H9 (cell line): ENCODE measurements at regions not wholly inside any gene's neighbourhood (a gene's known extent, or its start where the extent isn't known, plus 50 kb on each side); places are given as distances from the start of the nearest gene placed in this dataset.

Experiments
- DNase-seq: peaks from one replicate; pipeline ENCODE4 v3.0.0-alpha.2; 2017
- H2AFZ ChIP-seq: one replicate; pipeline ENCODE4 v1.6.1; 2013; ENCODE audit warnings: mild to moderate bottlenecking, low read length, control low read depth, moderate library complexity
- H2AK5ac ChIP-seq: 2 replicates; pipeline ENCODE4 v1.6.1; 2013; ENCODE audit warnings: low read length, control low read depth, mixed read lengths; ENCODE audit not compliant: insufficient read length
- H2BK120ac ChIP-seq: one replicate; pipeline ENCODE4 v1.6.1; 2013; ENCODE audit warnings: low read depth, mild to moderate bottlenecking, low read length, control low read depth, inconsistent platforms; ENCODE audit not compliant: poor library complexity, severe bottlenecking
- H2BK12ac ChIP-seq: 2 replicates; pipeline ENCODE4 v1.6.1; 2013; ENCODE audit warnings: low read length, control low read depth, mixed read lengths, low read depth; ENCODE audit not compliant: insufficient read length
- H2BK15ac ChIP-seq: 2 replicates; pipeline ENCODE4 v1.6.1; 2013; ENCODE audit warnings: low read depth, low read length, control low read depth
- H2BK20ac ChIP-seq: one replicate; pipeline ENCODE4 v1.6.1; 2013; ENCODE audit warnings: low read depth, mild to moderate bottlenecking, low read length, control low read depth, inconsistent platforms; ENCODE audit not compliant: poor library complexity, severe bottlenecking
- H2BK5ac ChIP-seq: 2 replicates; pipeline ENCODE4 v1.6.1; 2013; ENCODE audit warnings: low read length, control low read depth, mixed read lengths; ENCODE audit not compliant: insufficient read length
- H3K14ac ChIP-seq: 2 replicates; pipeline ENCODE4 v1.6.1; 2013; ENCODE audit warnings: low read length, control low read depth; ENCODE audit not compliant: insufficient read depth
- H3K18ac ChIP-seq: 2 replicates; pipeline ENCODE4 v1.6.1; 2013; ENCODE audit warnings: low read depth, mild to moderate bottlenecking, mixed read lengths, low read length, control low read depth; ENCODE audit not compliant: insufficient read length
- H3K23ac ChIP-seq: 2 replicates; pipeline ENCODE4 v1.6.1; 2013; ENCODE audit warnings: low read length, control low read depth, mixed read lengths, low read depth; ENCODE audit not compliant: insufficient read length
- H3K23me2 ChIP-seq: 2 replicates; pipeline ENCODE4 v1.6.1; 2013; ENCODE audit warnings: low read depth, mild to moderate bottlenecking, mixed read lengths, low read length, control low read depth; ENCODE audit not compliant: insufficient read length, poor library complexity, severe bottlenecking
- H3K27ac ChIP-seq: 2 replicates; pipeline ENCODE4 v1.5.1; 2013; ENCODE audit warnings: low read length, control low read depth, mixed read lengths, low read depth; ENCODE audit not compliant: insufficient read length
- H3K27me3 ChIP-seq: 2 replicates; pipeline ENCODE4 v1.6.1; 2013; ENCODE audit warnings: low read length, control low read depth, inconsistent platforms; ENCODE audit not compliant: insufficient read depth
- H3K4ac ChIP-seq: 2 replicates; pipeline ENCODE4 v1.6.1; 2013; ENCODE audit warnings: low read depth, mild to moderate bottlenecking, control low read depth, inconsistent platforms, low read length, moderate library complexity
- H3K4me1 ChIP-seq: 2 replicates; pipeline ENCODE4 v1.6.1; 2013; ENCODE audit warnings: low read length, control low read depth, inconsistent platforms; ENCODE audit not compliant: insufficient read depth
- H3K4me2 ChIP-seq: 2 replicates; pipeline ENCODE4 v1.6.1; 2013; ENCODE audit warnings: low read length, control low read depth, mixed read lengths; ENCODE audit not compliant: insufficient read length, insufficient read depth
- H3K56ac ChIP-seq: 2 replicates; pipeline ENCODE4 v1.6.1; 2013; ENCODE audit warnings: low read depth, mild to moderate bottlenecking, mixed read lengths, low read length, control low read depth; ENCODE audit not compliant: insufficient read length
- H3K79me1 ChIP-seq: 2 replicates; pipeline ENCODE4 v1.6.1; 2013; ENCODE audit warnings: low read depth, mild to moderate bottlenecking, moderate library complexity, low read length, control low read depth, inconsistent platforms; ENCODE audit not compliant: insufficient read depth, poor library complexity, severe bottlenecking
- H3K79me2 ChIP-seq: 2 replicates; pipeline ENCODE4 v1.6.1; 2013; ENCODE audit warnings: low read length, control low read depth, inconsistent platforms; ENCODE audit not compliant: insufficient read depth
- H3K9ac ChIP-seq: 2 replicates; pipeline ENCODE4 v1.6.1; 2013; ENCODE audit warnings: low read length, control low read depth, mixed read lengths; ENCODE audit not compliant: insufficient read length; ENCODE audit errors: extremely low read depth
- H3K9me3 ChIP-seq: one replicate; pipeline ENCODE4 v1.6.1; 2013; ENCODE audit warnings: low read depth, low read length, inconsistent platforms; ENCODE audit not compliant: control insufficient read depth
- H3T11ph ChIP-seq: one replicate; pipeline ENCODE4 v1.6.1; 2013; ENCODE audit warnings: mild to moderate bottlenecking, low read length, control low read depth, inconsistent platforms
- H4K20me1 ChIP-seq: one replicate; pipeline ENCODE4 v1.6.1; 2013; ENCODE audit not compliant: control insufficient read depth, insufficient read length, insufficient read depth
- H4K5ac ChIP-seq: 2 replicates; pipeline ENCODE4 v1.6.1; 2013; ENCODE audit warnings: low read depth, mild to moderate bottlenecking, mixed read lengths, low read length, control low read depth; ENCODE audit not compliant: insufficient read length
- H4K8ac ChIP-seq: replicated peaks from 2 replicates; pipeline ENCODE4 v1.6.1; 2013; ENCODE audit warnings: low read length, control low read depth, mixed read lengths, low read depth; ENCODE audit not compliant: insufficient read length
- H4K91ac ChIP-seq: 2 replicates; pipeline ENCODE4 v1.6.1; 2013; ENCODE audit warnings: low read depth, mild to moderate bottlenecking, moderate library complexity, mixed read lengths, low read length, control low read depth; ENCODE audit not compliant: insufficient read length
- H3K27ac Mint-ChIP-seq, 3 experiments: 2 replicates in 2 of 3; 3 replicates in 1 of 3; pipeline ENCODE4 v1.8.0; 2020 to 2021; ENCODE audit warnings: mixed read lengths in 3 of 3, mild to moderate bottlenecking in 1 of 3, moderate library complexity in 1 of 3
- H3K27me3 Mint-ChIP-seq: 2 replicates; pipeline ENCODE4 v1.8.0; 2021; ENCODE audit warnings: low read depth, mild to moderate bottlenecking, moderate library complexity, mixed read lengths
- H3K36me3 Mint-ChIP-seq, 3 experiments: 2 replicates in 2 of 3; 3 replicates in 1 of 3; pipeline ENCODE4 v1.8.0; 2020 to 2021; ENCODE audit warnings: low read depth in 3 of 3, mixed read lengths in 3 of 3; ENCODE audit not compliant: insufficient read depth in 1 of 3
- H3K4me1 Mint-ChIP-seq, 2 experiments: 2 replicates each; pipeline ENCODE4 v1.8.0; 2020; ENCODE audit warnings: mixed read lengths in 2 of 2
- H3K4me3 Mint-ChIP-seq, 2 experiments: 2 replicates in 1 of 2; 3 replicates in 1 of 2; pipeline ENCODE4 v1.8.0; 2020 to 2021; ENCODE audit warnings: mild to moderate bottlenecking in 2 of 2, mixed read lengths in 2 of 2, moderate library complexity in 1 of 2
- H3K9me3 Mint-ChIP-seq, 2 experiments: 2 replicates in 1 of 2; 3 replicates in 1 of 2; pipeline ENCODE4 v1.8.0; 2020; ENCODE audit warnings: mild to moderate bottlenecking in 2 of 2, mixed read lengths in 2 of 2, moderate library complexity in 1 of 2
- WGBS: extraction: QIAGEN DNeasy Blood & Tissue Kit; methylation state at CpG from one replicate; pipeline ENCODE4 v1.1.7; 2013; ENCODE audit warnings: missing lambda C conversion rate, low lambda C conversion rate, mixed read lengths; ENCODE audit not compliant: insufficient read length; ENCODE audit errors: extremely low coverage; 5-methylcytosine and 5-hydroxymethylcytosine counted together
- TF ChIP-seq, protein P1 (sequence below): fragments of 200-600 bp; sonication (generic); conservative IDR thresholded peaks from 3 replicates; pipeline ENCODE4 v1.8.0; 2021; ENCODE audit warnings: antibody characterized with exemption, mild to moderate bottlenecking

- no peak overlapping the region for H2AK5ac ChIP-seq
- H3T11ph ChIP-seq: no peak overlapping the region
- no peaks in the 10 kb centered on the region for H4K20me1 ChIP-seq
- TF ChIP-seq, protein P1, sequence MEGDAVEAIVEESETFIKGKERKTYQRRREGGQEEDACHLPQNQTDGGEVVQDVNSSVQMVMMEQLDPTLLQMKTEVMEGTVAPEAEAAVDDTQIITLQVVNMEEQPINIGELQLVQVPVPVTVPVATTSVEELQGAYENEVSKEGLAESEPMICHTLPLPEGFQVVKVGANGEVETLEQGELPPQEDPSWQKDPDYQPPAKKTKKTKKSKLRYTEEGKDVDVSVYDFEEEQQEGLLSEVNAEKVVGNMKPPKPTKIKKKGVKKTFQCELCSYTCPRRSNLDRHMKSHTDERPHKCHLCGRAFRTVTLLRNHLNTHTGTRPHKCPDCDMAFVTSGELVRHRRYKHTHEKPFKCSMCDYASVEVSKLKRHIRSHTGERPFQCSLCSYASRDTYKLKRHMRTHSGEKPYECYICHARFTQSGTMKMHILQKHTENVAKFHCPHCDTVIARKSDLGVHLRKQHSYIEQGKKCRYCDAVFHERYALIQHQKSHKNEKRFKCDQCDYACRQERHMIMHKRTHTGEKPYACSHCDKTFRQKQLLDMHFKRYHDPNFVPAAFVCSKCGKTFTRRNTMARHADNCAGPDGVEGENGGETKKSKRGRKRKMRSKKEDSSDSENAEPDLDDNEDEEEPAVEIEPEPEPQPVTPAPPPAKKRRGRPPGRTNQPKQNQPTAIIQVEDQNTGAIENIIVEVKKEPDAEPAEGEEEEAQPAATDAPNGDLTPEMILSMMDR: no peak
- no peak overlapping the region for H3K14ac ChIP-seq
- H3K4me2 ChIP-seq: no peak overlapping the region
- H3K56ac ChIP-seq: no peak overlapping the region
- Mint-ChIP-seq H3K36me3 (no peaks in the 10 kb centered on the region), H3K4me3 (no peak overlapping the region), H3K27ac (no peak overlapping the region), H3K9me3 (no peaks in the 10 kb centered on the region; a peak in 1 of 5 replicates), H3K4me1 (0 out of 4 replicates have a peak, but pooled peaks cover 2 to 3% of the 10 kb centered on the region in 2 experiments), H3K27me3 (peaks cover 2% of the 10 kb centered on the region; the same call in 1 of the 2 replicates)
- no peak overlapping the region for H3K23ac ChIP-seq
- H3K9ac ChIP-seq: no peak overlapping the region
- H2BK120ac ChIP-seq: no peak overlapping the region
- no peak overlapping the region for H2BK5ac ChIP-seq
- no peak overlapping the region for H2BK15ac ChIP-seq
- H4K5ac ChIP-seq: no peak overlapping the region
- no peaks in the 10 kb centered on the region for H3K79me1 ChIP-seq
- H4K8ac ChIP-seq: no peak overlapping the region
- no CpG with 5 or more reads among the region's 12 CpGs for WGBS
- no peaks in the 10 kb centered on the region for H3K9me3 ChIP-seq
- no peak overlapping the region for H2AFZ ChIP-seq
- peak; percentile 14 for DNase-seq
- H3K27ac ChIP-seq: no peak overlapping the region
- H3K4ac ChIP-seq: no peak overlapping the region
- no peaks in the 10 kb centered on the region for H3K23me2 ChIP-seq
- H2BK20ac ChIP-seq: no peak overlapping the region
- no peak overlapping the region for H2BK12ac ChIP-seq
- H4K91ac ChIP-seq: no peak overlapping the region
- no peaks in the 10 kb centered on the region for H3K4me1 ChIP-seq
- no peaks in the 10 kb centered on the region for H3K79me2 ChIP-seq
- H3K18ac ChIP-seq: no peak overlapping the region
- no peaks in the 10 kb centered on the region for H3K27me3 ChIP-seq
Measured at GRCh38 chr22:49018601-49019000, 809.1 kb downstream of the BRD1 start.
